Osteoblast (primary cell): ENCODE measurements at regions not wholly inside any gene's neighbourhood (a gene's known extent, or its start where the extent isn't known, plus 50 kb on each side); places are given as distances from the start of the nearest gene placed in this dataset.

ENCODE experiments used
- DNase-seq: peaks from one replicate; pipeline ENCODE4 v3.0.0; 2011; ENCODE audit warnings: low spot score, mixed read lengths; ENCODE audit not compliant: insufficient read length; ENCODE audit errors: missing footprints
- H2AFZ ChIP-seq: 2 replicates; pipeline ENCODE4 v1.6.0; 2011; ENCODE audit warnings: mild to moderate bottlenecking, low read length
- H3K27ac ChIP-seq: 2 replicates; pipeline ENCODE4 v1.5.1; 2011; ENCODE audit warnings: mild to moderate bottlenecking, low read depth, low read length, moderate library complexity
- H3K27me3 ChIP-seq: 2 replicates; pipeline ENCODE4 v1.6.0; 2012; ENCODE audit warnings: mild to moderate bottlenecking, control low read depth, inconsistent platforms, low read length, moderate library complexity; ENCODE audit not compliant: insufficient read depth
- H3K36me3 ChIP-seq: 2 replicates; pipeline ENCODE4 v1.5.1; 2011; ENCODE audit warnings: mild to moderate bottlenecking, low read length, control low read depth, moderate library complexity; ENCODE audit not compliant: insufficient read depth
- H3K4me1 ChIP-seq: 2 replicates; pipeline ENCODE4 v1.5.1; 2011; ENCODE audit warnings: mild to moderate bottlenecking, low read length, control low read depth, moderate library complexity; ENCODE audit not compliant: insufficient read depth
- H3K4me2 ChIP-seq: 2 replicates; pipeline ENCODE4 v1.6.0; 2011; ENCODE audit warnings: mild to moderate bottlenecking, low read length; ENCODE audit not compliant: insufficient read depth
- H3K4me3 ChIP-seq: fragments of 200-600 bp; sonication (generic); 3 replicates; pipeline ENCODE4 v1.5.1; 2012; ENCODE audit warnings: mild to moderate bottlenecking, low read length, inconsistent platforms; ENCODE audit not compliant: insufficient read depth
- H3K79me2 ChIP-seq: 2 replicates; pipeline ENCODE4 v1.6.0; 2012; ENCODE audit warnings: mild to moderate bottlenecking, low read length, control low read depth, inconsistent platforms; ENCODE audit not compliant: insufficient read depth
- H3K9me3 ChIP-seq: 2 replicates; pipeline ENCODE4 v1.5.1; 2011; ENCODE audit warnings: low read depth, low read length, control low read depth
- H4K20me1 ChIP-seq: 2 replicates; pipeline ENCODE4 v1.6.0; 2012; ENCODE audit warnings: mild to moderate bottlenecking, low read length, control low read depth; ENCODE audit not compliant: insufficient read depth
- CTCF ChIP-seq: IDR thresholded peaks from 2 replicates; pipeline ENCODE4 v1.5.1; 2011; ENCODE audit warnings: mild to moderate bottlenecking, low read depth, low read length, moderate library complexity; ENCODE audit errors: extremely low read depth

GRCh38 chr5:87966213-87966612 is 302.4 kb downstream of the TMEM161B start:
- Histone ChIP-seq H2AFZ (no peak overlapping the region), H3K27ac (no peak overlapping the region), H3K36me3 (no peaks in the 10 kb centered on the region), H3K4me3 (no peak overlapping the region), H3K4me2 (no peak overlapping the region), H3K79me2 (no peaks in the 10 kb centered on the region), H3K4me1 (no peaks in the 10 kb centered on the region), H3K9me3 (no peaks in the 10 kb centered on the region), H4K20me1 (no peaks in the 10 kb centered on the region), H3K27me3 (no peaks in the 10 kb centered on the region)
- TF ChIP-seq CTCF: no peak
- DNase-seq: no peak

- no peaks in the 10 kb centered on the region for H3K4me1 ChIP-seq
- no peaks in the 10 kb centered on the region for H3K9me3 ChIP-seq
- DNase-seq: no peak
- H3K27ac ChIP-seq: no peak overlapping the region
- H3K4me2 ChIP-seq: no peak overlapping the region
- H3K36me3 ChIP-seq: no peaks in the 10 kb centered on the region
- H4K20me1 ChIP-seq: no peaks in the 10 kb centered on the region
- no peaks in the 10 kb centered on the region for H3K79me2 ChIP-seq
- H2AFZ ChIP-seq: no peak overlapping the region
- no peak for TF ChIP-seq CTCF
- no peaks in the 10 kb centered on the region for H3K27me3 ChIP-seq
- H3K4me3 ChIP-seq: no peak overlapping the region
These were observed 314.5 kb downstream of the TMEM161B start for GRCh38 chr5:87954121-87954520.

GRCh38 chr5:87951661-87952060 is 317.0 kb downstream of the TMEM161B start:
- Histone ChIP-seq H3K27me3 (no peaks in the 10 kb centered on the region), H3K27ac (no peak overlapping the region), H3K79me2 (no peaks in the 10 kb centered on the region), H3K4me3 (no peak overlapping the region), H3K4me2 (no peak overlapping the region), H4K20me1 (no peaks in the 10 kb centered on the region), H3K9me3 (no peaks in the 10 kb centered on the region), H2AFZ (no peak overlapping the region), H3K36me3 (no peaks in the 10 kb centered on the region), H3K4me1 (no peaks in the 10 kb centered on the region)
- DNase-seq: no peak
- no peak for TF ChIP-seq CTCF

GRCh38 chr5:87949676-87950631 is 318.7 kb downstream of the TMEM161B start:
- Histone ChIP-seq H4K20me1 (no peaks in the 10 kb centered on the region), H3K27ac (no peak overlapping the region), H3K9me3 (no peaks in the 10 kb centered on the region), H2AFZ (no peak overlapping the region), H3K27me3 (no peaks in the 10 kb centered on the region), H3K4me2 (no peak overlapping the region), H3K4me3 (no peak overlapping the region), H3K36me3 (no peaks in the 10 kb centered on the region), H3K4me1 (no peaks in the 10 kb centered on the region), H3K79me2 (no peaks in the 10 kb centered on the region)
- no peak for TF ChIP-seq CTCF
- no peak for DNase-seq
